ENCODE measurements at regions not wholly inside any gene's neighbourhood (a gene's known extent, or its start where the extent isn't known, plus 50 kb on each side); places are given as distances from the start of the nearest gene placed in this dataset.

DNA sequence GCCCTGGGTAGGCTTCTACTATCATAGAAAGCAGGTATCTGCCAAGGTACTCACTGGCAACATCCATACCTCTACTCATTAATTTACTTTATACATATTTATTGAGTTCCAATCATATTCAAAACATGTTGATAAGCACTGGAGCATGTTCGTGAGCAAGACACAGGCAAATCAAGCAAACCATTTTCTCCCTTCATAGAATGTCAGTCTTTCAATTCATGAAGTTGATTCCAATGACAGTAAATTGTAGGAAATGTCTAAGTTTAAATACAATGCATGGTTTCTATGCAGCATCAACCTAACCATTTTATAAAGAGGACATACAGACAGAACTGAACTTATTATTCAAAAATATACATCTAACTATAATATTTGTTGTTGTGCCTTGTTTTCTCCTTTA, 978.6 kb downstream of the CDH8 start:
- TF ChIP-seq TAF1 (IDR thresholded peaks at IDR 0.05; ENCODE audit: borderline replicate concordance, insufficient read depth, low read length) (no peak), POLR2AphosphoS5 (IDR thresholded peaks at IDR 0.05; ENCODE audit: low read depth, low read length) (no peak), SIN3A (IDR thresholded peaks at IDR 0.05; ENCODE audit: borderline replicate concordance, insufficient read depth, low read length) (no peak)
- TF ChIP-seq, protein P1, sequence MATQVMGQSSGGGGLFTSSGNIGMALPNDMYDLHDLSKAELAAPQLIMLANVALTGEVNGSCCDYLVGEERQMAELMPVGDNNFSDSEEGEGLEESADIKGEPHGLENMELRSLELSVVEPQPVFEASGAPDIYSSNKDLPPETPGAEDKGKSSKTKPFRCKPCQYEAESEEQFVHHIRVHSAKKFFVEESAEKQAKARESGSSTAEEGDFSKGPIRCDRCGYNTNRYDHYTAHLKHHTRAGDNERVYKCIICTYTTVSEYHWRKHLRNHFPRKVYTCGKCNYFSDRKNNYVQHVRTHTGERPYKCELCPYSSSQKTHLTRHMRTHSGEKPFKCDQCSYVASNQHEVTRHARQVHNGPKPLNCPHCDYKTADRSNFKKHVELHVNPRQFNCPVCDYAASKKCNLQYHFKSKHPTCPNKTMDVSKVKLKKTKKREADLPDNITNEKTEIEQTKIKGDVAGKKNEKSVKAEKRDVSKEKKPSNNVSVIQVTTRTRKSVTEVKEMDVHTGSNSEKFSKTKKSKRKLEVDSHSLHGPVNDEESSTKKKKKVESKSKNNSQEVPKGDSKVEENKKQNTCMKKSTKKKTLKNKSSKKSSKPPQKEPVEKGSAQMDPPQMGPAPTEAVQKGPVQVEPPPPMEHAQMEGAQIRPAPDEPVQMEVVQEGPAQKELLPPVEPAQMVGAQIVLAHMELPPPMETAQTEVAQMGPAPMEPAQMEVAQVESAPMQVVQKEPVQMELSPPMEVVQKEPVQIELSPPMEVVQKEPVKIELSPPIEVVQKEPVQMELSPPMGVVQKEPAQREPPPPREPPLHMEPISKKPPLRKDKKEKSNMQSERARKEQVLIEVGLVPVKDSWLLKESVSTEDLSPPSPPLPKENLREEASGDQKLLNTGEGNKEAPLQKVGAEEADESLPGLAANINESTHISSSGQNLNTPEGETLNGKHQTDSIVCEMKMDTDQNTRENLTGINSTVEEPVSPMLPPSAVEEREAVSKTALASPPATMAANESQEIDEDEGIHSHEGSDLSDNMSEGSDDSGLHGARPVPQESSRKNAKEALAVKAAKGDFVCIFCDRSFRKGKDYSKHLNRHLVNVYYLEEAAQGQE (IDR thresholded peaks at IDR 0.05; ENCODE audit: insufficient read depth in 1 of 2, low read depth in 2 of 2, low read length in 2 of 2) = no peak

Measured in PFSK-1 (cell line).